ENCODE measurements at regions not wholly inside any gene's neighbourhood (a gene's known extent, or its start where the extent isn't known, plus 50 kb on each side); places are given as distances from the start of the nearest gene placed in this dataset.

- TF ChIP-seq, protein P1, sequence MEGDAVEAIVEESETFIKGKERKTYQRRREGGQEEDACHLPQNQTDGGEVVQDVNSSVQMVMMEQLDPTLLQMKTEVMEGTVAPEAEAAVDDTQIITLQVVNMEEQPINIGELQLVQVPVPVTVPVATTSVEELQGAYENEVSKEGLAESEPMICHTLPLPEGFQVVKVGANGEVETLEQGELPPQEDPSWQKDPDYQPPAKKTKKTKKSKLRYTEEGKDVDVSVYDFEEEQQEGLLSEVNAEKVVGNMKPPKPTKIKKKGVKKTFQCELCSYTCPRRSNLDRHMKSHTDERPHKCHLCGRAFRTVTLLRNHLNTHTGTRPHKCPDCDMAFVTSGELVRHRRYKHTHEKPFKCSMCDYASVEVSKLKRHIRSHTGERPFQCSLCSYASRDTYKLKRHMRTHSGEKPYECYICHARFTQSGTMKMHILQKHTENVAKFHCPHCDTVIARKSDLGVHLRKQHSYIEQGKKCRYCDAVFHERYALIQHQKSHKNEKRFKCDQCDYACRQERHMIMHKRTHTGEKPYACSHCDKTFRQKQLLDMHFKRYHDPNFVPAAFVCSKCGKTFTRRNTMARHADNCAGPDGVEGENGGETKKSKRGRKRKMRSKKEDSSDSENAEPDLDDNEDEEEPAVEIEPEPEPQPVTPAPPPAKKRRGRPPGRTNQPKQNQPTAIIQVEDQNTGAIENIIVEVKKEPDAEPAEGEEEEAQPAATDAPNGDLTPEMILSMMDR (IDR thresholded peaks at IDR 0.05; ENCODE audit: poor library complexity, severe bottlenecking), result no peak
- TF ChIP-seq POLR2AphosphoS5 (IDR thresholded peaks at IDR 0.05) (no peak), TAF1 (IDR thresholded peaks at IDR 0.05; ENCODE audit: low read depth) (no peak), MXI1 (conservative IDR thresholded peaks at IDR 0.05; ENCODE audit: poor library complexity, severe bottlenecking) (no peak), EZH2 (IDR thresholded peaks at IDR 0.05; ENCODE audit: borderline replicate concordance, insufficient read depth, low read length, poor library complexity, severe bottlenecking) (no peak), EP300 (conservative IDR thresholded peaks at IDR 0.05; ENCODE audit: poor library complexity, severe bottlenecking) (no peak)
- TF ChIP-seq, protein P2, sequence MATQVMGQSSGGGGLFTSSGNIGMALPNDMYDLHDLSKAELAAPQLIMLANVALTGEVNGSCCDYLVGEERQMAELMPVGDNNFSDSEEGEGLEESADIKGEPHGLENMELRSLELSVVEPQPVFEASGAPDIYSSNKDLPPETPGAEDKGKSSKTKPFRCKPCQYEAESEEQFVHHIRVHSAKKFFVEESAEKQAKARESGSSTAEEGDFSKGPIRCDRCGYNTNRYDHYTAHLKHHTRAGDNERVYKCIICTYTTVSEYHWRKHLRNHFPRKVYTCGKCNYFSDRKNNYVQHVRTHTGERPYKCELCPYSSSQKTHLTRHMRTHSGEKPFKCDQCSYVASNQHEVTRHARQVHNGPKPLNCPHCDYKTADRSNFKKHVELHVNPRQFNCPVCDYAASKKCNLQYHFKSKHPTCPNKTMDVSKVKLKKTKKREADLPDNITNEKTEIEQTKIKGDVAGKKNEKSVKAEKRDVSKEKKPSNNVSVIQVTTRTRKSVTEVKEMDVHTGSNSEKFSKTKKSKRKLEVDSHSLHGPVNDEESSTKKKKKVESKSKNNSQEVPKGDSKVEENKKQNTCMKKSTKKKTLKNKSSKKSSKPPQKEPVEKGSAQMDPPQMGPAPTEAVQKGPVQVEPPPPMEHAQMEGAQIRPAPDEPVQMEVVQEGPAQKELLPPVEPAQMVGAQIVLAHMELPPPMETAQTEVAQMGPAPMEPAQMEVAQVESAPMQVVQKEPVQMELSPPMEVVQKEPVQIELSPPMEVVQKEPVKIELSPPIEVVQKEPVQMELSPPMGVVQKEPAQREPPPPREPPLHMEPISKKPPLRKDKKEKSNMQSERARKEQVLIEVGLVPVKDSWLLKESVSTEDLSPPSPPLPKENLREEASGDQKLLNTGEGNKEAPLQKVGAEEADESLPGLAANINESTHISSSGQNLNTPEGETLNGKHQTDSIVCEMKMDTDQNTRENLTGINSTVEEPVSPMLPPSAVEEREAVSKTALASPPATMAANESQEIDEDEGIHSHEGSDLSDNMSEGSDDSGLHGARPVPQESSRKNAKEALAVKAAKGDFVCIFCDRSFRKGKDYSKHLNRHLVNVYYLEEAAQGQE (IDR thresholded peaks at IDR 0.05; ENCODE audit: borderline replicate concordance), result no peak
Observed at GRCh38 chr1:59025201-59025600, 241.4 kb upstream of the JUN start.
